ENCODE measurements at regions not wholly inside any gene's neighbourhood (a gene's known extent, or its start where the extent isn't known, plus 50 kb on each side); places are given as distances from the start of the nearest gene placed in this dataset.
A peak's percentile ranks its signal among the peaks of the same experiment; 100 is the strongest.
"Not testable (repeated sequence)": the region's sequence is repeated elsewhere in the genome, so short reads cannot be mapped to it uniquely, and the experiment has no call there.

DNA sequence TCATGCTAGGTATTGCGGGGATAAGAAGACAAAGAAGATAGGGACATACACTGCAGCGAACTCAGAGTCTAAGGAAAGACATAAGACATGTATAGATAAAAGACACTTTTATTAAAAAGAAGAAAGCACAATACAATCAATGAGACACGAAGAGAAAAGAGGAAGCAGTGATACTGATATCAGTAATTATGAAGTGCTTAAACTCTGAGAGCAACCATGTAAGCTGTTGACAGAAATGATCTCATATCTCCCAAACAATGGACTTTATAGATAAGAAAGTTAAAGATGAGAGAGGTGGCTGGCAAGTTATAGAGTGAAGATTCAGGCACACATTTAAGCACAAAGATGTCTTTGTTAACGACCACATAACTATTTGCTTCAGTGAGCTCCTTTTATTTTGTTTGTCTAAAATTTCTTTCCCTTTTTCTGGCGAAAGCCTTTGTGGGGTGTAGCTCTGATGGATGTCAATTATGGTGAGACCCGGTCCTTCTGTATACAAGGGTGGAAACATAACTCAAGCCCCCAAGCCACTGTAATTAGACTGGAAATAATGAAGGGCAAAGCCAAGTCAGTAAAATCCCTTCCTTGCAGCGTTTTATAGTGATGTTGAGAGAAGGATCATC lies 818.0 kb upstream of the SLC10A2 start:
- no peak for DNase-seq (ENCODE audit: low read depth in 4 of 4, low spot score in 3 of 4)

DNA sequence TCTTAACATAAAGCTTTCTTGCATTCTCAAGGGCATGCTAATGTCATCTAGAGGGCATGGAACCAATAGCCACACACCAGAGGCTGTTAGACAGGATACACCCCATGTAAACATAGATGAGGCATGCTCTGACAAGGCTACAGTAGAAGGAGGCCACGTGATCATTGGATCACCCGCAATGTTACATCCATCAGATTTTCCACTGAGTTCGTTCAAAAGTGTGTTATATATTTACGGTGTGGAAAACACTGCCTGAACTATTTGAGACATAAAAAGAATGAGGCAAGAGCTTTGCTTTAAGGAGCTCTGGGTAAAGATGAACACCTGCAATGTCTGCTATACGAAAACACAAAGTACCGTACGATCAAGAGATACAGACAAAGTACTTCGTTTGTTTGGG lies 817.5 kb upstream of the SLC10A2 start:
- peak in 2 of 4 donors; percentile 5 to 13 for DNase-seq (ENCODE audit: low read depth in 4 of 4, low spot score in 3 of 4)

DNA sequence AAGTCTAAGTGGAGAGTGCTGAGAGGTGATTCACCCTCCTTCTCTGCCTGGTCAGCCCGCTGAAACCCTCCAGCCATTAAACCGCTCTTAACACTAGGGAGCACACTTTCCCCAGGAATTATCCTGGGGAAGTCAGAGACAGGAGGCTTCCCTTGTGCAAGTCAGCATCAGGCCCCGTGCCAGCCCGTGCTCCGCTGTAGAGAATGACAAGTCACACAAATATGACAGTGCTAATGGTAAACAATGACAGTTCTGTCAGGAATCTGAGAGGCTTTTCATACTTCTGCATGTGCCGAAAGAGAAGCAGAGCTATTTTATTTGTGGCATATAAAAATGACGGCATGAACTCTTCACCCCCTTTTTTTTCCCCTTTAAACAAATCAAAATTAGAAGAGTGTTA lies 816.9 kb upstream of the SLC10A2 start:
- peak; percentile 69 to 74 (median 73) for DNase-seq (ENCODE audit: low read depth in 4 of 4, low spot score in 3 of 4)

DNA sequence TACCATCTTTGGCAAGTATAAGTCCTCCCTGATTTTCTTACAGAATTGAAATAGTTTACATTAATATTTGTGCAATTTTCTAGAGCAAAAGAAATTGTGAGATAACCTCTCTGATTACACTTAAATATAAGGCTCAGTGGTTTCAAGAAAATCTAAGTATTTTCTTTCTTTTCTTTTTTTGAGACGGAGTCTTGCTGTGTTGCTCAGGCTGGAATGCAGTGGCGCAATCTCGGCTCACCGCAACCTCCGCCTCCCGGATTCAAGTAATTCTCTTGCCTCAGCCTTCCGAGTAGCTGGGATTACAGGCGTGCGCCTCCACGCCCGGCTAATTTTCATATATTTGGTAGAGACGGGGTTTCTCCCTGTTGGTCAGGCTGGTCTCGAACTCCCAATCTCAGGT lies 813.9 kb upstream of the SLC10A2 start:
- DNase-seq (ENCODE audit: low read depth in 4 of 4, low spot score in 3 of 4) = not testable (repeated sequence)

DNA sequence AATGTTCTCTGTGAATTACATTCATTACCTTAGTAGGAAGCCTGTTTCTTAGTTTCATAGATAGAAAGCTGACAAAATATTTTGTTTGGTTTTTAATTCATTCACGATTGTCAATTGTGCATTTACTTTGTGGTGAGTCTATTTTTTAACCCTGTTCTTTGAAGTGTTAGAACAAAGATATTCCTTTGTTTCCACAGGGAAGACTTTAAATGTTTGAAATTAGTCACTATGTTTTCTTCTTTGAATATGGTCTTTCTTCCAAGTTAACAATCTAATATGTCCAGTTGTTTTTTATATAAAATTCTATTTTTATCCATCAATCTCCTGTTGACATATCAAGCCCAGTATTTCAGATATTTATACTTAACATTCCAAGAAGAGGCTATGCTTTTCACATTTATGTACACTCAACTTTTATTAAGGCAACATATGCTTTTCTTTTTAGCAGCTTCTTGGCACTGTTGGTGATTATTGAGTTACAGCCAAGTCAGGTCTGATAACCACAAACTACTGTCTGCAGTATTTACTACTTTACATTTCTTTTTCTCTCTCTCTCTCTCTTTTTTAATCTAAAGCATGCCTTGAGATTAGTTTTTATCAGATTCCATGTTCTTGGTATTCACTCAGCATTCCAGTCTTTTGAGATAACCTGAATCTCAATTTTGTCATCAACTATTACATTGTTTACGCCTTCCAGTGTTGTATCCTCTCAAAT lies 812.8 kb upstream of the SLC10A2 start:
- DNase-seq (ENCODE audit: low read depth in 4 of 4, low spot score in 3 of 4) = no peak

DNA sequence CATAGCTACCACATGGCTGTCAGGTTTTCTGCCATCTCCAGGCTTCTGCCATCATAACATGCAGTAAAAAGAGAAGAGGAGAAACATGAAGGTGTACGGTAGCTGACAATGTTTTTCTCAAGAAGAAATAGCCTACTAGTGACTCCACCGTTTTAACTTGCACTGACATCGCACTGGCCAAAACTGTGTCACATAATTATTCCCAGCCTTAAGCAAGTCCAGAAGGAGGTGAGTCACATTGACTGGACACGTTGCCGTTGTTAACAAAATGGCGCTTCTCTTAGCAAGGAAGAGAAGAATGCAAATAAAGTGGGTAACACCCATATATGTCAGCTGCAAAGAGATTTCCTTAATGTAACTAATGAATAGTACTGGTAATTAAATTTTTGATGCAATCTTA lies 810.4 kb upstream of the SLC10A2 start:
- no peak for DNase-seq (ENCODE audit: low read depth in 4 of 4, low spot score in 3 of 4)

DNA sequence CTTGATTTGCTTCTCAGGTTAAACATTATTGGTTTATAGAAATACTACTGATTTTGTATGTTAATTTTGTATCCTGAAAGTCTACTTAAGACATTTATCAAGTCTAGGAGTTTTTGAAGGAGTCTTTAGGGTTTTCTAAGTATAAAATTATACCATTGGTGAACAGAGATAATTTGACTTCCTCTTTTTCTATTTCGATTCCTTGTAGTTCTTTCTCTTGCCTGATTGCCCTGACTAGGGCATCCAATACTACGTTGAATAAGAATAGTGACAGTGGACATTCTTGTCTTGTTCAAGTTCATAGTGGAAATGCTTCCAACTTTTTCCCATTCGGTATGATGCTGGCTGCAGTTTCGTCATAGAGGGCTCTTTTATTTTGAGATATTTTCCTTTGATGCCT lies 807.5 kb upstream of the SLC10A2 start:
- DNase-seq (ENCODE audit: low read depth in 4 of 4, low spot score in 3 of 4) = no peak

DNA sequence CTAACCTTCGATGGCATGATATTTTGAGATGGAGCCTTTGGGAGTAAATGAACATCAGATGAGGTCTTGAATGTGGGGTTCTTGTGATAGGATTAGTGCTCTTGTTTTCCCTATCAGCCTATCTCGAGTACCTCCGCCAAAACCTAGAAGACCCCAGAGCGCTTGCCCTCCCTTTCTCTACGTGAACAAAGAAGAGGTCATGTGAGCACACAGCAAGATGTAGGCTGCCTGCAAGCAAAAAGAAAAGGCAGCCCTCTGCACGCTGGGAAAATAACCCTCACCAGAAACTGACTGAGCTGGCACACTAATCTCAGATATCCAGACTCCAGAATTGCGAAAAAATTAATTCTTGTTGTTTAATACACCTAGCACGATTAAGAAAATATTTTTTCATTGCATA lies 799.8 kb upstream of the SLC10A2 start:
- DNase-seq (ENCODE audit: low read depth in 4 of 4, low spot score in 3 of 4) = no peak

DNA sequence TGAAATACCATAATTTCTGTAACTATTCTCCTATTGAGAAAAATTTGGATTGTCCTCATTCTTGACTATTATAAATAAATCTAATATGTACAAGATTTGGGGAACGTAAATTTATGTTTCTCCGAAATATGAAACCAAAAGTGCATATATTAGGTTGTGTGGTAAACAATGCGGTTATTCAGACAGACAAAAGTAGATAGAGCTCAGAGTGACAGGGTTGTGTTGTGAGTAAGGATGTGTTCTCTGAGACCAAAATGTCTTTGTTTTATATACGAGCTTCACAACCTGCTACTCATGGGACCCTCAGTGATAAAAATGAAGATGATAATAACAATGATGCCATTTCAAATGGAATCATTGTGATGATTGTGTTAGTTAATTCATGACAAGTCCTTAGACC lies 796.3 kb upstream of the SLC10A2 start:
- no peak for DNase-seq (ENCODE audit: low read depth in 4 of 4, low spot score in 3 of 4)

DNA sequence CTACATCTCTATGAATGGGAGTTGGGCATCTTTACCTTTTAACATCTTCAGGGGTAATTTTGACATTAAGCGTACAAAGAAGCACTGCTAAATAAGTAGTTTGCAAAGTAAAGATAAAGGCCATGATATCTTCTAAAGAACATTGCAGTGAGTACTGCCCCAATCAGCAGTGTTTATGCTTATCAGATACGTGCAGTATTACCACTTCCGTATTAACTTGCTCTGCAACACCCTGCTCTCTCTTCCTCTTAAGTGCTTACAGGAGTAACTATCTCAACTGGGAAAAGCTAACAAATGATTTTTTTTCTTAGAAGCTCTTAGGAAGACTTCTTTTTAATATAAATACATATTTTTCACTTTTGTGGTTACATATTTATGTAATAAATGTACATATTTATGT lies 793.7 kb upstream of the SLC10A2 start:
- no peak for DNase-seq (ENCODE audit: low read depth in 4 of 4, low spot score in 3 of 4)

DNA sequence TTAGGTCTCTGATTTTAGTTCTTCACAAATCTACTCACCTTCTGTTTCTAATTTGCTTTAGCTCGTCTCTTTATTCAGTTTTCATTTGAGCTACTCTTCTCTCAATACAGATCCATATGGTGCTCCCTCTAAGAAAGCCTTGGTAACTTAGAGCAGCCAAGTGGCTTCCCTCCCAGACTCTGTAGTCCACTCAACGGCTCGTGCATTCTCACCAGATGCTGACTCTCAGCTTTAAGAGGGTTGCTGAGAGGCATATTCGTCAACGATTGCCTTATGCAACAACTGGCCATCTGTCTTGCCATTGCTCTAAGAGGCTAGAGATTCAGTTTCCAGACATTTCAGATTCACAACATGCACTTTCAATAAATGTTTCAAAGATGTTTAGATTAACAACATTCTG lies 785.8 kb upstream of the SLC10A2 start:
- no peak for DNase-seq (ENCODE audit: low read depth in 4 of 4, low spot score in 3 of 4)

DNA sequence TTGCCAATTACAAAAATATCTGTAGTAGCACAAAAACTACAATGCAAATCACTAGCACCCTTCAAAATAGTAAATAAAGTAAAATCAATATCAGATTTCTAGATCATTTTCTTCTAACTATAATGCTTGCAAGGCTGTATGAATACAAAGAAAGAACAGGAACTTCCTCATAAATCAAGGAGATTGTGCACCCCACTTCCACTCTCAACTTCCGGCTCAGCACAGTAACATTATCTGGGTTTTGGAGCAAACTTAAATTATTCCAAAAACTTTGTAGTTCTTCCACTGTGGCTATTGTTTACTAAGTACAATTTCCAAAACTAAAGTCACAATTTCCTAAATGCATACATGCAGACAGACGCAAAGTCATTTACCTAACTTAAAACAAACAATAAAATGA lies 778.3 kb upstream of the SLC10A2 start:
- DNase-seq (ENCODE audit: low read depth in 4 of 4, low spot score in 3 of 4) = no peak

DNA sequence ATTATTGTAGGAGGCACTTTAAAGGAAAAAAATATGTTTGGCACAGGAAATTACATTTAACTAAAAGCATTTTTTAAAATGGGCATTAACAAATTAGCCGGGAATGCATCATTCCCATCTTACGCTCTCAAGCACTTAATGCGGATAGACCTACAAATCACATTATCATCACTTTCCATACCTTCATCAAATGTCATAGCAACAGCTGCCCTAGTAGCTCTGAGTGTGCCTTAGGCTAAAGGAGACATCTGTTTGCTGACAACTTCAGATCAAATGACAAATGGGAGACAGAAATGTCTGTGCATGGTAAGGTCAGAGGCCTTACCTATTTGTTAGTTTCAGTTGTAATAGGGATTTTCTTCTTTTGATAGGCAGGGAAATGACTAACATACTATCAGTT lies 773.2 kb upstream of the SLC10A2 start:
- DNase-seq (ENCODE audit: low read depth in 4 of 4, low spot score in 3 of 4) = no peak

DNA sequence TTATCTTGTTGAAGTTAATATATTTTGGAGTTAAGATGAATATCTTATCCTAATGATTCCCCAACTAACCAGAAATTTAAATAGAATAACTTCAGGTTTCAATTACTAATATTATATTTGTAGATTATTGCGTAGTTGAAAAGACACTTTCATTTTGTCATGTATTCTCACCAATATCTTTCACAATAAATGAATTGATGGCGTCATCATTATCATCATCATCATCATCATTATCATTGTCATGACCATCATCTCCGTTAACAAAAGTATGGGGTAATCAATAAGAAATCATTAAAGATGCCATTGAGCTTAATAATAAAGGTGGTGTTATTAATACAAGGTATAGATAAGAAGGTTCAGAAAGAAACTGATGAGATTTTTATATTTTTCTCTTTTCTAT lies 768.8 kb upstream of the SLC10A2 start:
- DNase-seq (ENCODE audit: low read depth in 4 of 4, low spot score in 3 of 4) = no peak

DNA sequence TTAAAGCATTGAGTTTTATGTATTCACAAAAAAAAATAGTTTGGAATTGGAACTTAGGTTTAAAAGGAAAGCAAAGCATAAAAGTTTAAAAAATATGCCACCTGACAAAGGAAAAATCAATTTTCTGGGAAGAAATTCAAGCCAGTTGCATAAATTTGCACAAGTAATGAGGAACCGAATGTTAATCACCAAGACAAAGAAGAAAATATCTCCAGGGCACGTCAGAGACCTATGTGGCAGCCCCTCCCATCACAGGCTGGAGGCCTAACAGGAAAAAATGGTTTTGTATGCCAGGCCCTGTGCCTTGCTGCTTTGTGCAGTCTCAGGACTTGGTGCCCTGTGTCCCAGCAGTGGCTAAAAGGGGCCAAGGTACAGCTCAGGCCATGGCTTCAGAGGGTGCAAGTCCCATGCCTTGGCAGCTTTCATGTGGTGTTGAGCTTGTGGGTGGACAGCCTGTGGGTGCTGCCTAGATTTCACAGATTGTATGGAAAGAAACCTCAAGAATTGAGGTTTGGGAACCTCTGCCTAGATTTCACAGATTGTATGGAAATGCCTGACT lies 767.2 kb upstream of the SLC10A2 start:
- no peak for DNase-seq (ENCODE audit: low read depth in 4 of 4, low spot score in 3 of 4)

DNA sequence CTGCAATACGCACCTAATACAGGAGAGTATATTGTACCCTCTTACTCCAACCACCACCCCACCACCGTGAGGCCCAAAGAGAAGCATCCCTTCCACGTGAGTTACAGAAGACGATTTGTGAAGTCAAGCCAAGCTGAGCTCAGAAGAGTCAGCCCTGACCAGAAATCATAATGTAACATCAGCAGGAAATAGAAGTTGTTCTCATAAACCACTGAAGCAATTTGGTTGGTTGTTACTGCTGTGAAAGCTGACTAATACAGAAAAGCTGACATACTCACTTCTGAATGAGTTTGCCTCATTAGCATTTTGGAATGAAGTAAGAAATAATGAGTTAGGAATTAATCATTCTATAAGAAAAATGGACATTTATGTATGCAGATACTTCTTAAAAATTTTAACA lies 749.4 kb upstream of the SLC10A2 start:
- DNase-seq (ENCODE audit: low read depth in 4 of 4, low spot score in 3 of 4) = no peak

DNA sequence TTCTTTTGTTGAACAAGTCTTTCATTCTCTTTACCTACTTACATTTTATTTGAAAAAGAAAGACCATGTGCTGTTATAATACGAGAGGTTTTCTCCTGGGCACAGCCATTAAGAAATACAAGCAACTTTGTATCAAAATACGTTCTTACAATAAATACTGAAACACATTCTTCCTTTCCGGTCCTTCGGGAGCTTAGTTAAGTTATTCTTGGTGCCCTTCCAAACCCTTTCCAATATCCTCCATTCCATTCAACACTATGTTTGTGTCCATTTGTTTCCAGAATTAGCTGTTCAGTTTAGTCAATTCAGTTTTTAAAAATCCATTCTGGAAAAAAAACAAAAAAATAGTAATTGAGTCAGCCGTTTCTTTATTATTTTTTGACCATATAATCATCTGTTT lies 746.8 kb upstream of the SLC10A2 start:
- DNase-seq (ENCODE audit: low read depth in 4 of 4, low spot score in 3 of 4) = no peak

DNA sequence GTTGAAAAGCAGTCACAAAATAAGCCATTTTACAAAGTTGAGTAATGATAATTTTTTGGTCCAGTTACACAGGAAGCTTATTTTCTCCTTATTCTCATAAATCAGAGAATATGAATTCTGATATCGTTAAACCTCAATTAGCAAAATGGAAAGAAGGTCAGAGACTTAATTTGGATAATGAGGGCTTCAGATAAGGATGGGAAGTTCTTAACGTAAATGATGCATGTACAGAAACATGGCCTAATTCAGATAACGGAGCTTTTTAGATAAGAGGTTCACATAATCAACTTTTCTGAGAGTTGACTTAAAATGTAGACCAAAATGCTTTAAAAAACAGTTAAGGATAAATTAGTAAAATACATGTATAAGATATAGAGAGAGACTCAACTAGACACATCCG lies 746.3 kb upstream of the SLC10A2 start:
- DNase-seq (ENCODE audit: low read depth in 4 of 4, low spot score in 3 of 4) = no peak

DNA sequence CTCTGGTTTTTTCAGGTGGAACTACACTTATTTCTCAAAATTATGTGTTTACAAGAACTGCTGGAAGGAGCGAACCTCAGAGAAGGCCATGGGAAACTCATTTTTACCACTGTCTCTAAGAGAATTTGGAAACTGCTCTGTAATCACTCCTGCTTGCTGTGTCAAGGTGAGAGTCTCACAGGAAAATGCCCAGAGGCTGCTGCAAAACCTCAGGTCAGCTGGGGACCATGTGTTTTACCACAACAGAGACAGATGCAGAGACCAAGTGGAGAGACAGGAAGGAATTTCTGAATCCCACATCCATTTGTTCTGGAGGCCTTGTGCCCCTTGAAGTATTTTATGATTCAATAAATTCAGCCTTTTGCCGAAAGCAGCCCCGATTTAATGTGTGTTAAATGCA lies 743.8 kb upstream of the SLC10A2 start:
- DNase-seq (ENCODE audit: low read depth in 4 of 4, low spot score in 3 of 4) = no peak

DNA sequence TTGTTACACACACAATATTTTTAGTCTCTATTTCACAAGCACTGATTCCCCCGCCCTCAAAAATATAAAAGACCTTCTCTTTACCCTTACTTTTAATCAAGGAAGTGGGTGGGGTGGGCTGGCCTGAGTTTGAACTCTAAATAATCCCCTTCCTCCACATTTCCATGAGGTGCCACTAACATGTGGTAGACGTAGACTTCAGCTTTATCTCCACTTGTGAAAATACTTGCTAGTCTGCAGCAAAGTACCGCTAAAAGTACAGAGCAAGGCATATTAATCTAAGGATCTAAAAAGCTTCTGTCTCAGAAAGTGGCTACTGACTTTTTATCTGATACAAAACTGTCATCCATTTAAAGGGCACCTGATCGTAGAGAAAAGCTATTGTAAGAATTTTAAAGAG lies 739.6 kb upstream of the SLC10A2 start:
- no peak for DNase-seq (ENCODE audit: low read depth in 4 of 4, low spot score in 3 of 4)

DNA sequence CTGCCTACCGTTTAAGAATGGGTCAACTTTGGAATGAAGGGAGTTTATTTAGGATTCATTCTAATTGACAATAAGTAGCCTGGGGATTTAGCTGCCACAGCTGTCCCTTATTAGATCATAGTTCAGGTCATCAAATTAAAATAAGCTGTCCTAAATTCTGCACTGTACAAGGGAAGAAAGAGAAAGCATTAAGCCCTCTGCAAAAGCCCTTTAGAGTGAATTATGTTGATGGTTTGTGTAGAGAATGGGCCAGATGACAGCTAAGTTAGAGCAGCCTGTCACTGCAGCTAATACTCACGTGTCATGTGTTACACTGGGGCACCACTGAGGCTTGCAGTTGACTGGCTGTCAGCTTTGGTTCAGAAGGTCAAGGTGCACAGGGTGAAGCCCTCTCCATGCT lies 737.1 kb upstream of the SLC10A2 start:
- DNase-seq (ENCODE audit: low read depth in 4 of 4, low spot score in 3 of 4) = no peak

DNA sequence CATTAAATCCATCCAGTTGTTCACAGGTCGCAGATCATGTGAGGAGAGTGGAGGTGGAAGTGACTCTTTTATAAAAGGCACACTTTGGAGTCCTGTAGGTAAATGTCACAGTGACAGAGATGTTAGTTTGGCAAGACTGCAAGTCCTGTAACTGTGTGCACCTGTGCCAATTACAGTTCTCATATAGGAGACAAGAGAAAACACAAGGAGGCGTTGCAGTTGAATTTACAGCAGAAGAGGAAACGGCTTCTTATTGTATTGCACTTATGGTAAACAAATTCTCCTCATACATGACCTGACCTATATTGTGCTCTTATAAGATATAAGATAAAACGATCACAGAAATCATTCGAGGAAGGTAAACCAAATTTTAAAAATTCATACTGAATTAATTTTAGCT lies 732.8 kb upstream of the SLC10A2 start:
- no peak for DNase-seq (ENCODE audit: low read depth in 4 of 4, low spot score in 3 of 4)
